WERI-Rb-1 (cell line): ENCODE measurements at regions not wholly inside any gene's neighbourhood (a gene's known extent, or its start where the extent isn't known, plus 50 kb on each side); places are given as distances from the start of the nearest gene placed in this dataset.

Experiments used
- DNase-seq: peaks from one replicate; pipeline ENCODE4 v3.0.0-alpha.2; 2020
- H3K27ac ChIP-seq: fragments of 250-450 bp; sonication (Bioruptor Pico); 2 replicates; pipeline ENCODE4 v1.5.1; 2020; ENCODE audit warnings: mild to moderate bottlenecking, moderate library complexity
- H3K27me3 ChIP-seq: fragments of 250-450 bp; sonication (Bioruptor Pico); 2 replicates; pipeline ENCODE4 v1.5.1; 2021; ENCODE audit warnings: mild to moderate bottlenecking, low read depth, moderate library complexity; ENCODE audit not compliant: insufficient read depth, severe bottlenecking
- H3K36me3 ChIP-seq: fragments of 250-450 bp; sonication (Bioruptor Pico); 2 replicates; pipeline ENCODE4 v1.5.1; 2020; ENCODE audit warnings: mild to moderate bottlenecking, moderate library complexity
- H3K4me3 ChIP-seq: 2 replicates; pipeline ENCODE4 v1.5.1; 2011; ENCODE audit warnings: low read depth, mild to moderate bottlenecking, control low read depth, low read length
- H3K9me3 ChIP-seq: fragments of 250-450 bp; sonication (Bioruptor Pico); 2 replicates; pipeline ENCODE4 v1.5.1; 2021; ENCODE audit warnings: mild to moderate bottlenecking, moderate library complexity; ENCODE audit not compliant: severe bottlenecking
- TF ChIP-seq, protein P1 (sequence below): IDR thresholded peaks from 2 replicates; pipeline ENCODE4 v1.5.1; 2011; ENCODE audit warnings: low read depth, mild to moderate bottlenecking, control low read depth, inconsistent platforms, low read length

DNA sequence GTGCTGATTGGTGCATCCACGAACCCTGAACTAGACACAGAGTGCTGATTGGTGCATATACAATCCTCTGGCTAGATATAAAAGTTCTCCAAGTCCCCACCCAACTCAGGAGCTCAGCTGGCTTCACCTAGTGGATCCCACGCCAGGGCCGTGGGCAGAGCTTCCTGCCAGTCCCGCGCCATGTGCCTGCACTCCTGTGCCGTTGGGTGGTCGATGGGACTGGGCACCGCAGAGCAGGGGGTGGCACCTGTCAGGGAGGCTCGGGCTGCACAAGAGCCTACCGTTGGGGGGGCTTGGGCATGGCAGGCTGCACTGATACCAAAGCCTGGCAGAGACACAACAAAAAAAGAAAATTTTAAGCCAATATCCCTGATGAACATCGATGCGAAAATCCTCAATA, 185.4 kb upstream of the ASCC3 start:
- H3K4me3 ChIP-seq: no peak overlapping the region
- H3K27me3 ChIP-seq: no peaks in the 10 kb centered on the region
- H3K36me3 ChIP-seq: no peaks in the 10 kb centered on the region
- H3K9me3 ChIP-seq: no peaks in the 10 kb centered on the region
- no peak overlapping the region for H3K27ac ChIP-seq
- TF ChIP-seq, protein P1, sequence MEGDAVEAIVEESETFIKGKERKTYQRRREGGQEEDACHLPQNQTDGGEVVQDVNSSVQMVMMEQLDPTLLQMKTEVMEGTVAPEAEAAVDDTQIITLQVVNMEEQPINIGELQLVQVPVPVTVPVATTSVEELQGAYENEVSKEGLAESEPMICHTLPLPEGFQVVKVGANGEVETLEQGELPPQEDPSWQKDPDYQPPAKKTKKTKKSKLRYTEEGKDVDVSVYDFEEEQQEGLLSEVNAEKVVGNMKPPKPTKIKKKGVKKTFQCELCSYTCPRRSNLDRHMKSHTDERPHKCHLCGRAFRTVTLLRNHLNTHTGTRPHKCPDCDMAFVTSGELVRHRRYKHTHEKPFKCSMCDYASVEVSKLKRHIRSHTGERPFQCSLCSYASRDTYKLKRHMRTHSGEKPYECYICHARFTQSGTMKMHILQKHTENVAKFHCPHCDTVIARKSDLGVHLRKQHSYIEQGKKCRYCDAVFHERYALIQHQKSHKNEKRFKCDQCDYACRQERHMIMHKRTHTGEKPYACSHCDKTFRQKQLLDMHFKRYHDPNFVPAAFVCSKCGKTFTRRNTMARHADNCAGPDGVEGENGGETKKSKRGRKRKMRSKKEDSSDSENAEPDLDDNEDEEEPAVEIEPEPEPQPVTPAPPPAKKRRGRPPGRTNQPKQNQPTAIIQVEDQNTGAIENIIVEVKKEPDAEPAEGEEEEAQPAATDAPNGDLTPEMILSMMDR: no peak
- no peak for DNase-seq

DNA sequence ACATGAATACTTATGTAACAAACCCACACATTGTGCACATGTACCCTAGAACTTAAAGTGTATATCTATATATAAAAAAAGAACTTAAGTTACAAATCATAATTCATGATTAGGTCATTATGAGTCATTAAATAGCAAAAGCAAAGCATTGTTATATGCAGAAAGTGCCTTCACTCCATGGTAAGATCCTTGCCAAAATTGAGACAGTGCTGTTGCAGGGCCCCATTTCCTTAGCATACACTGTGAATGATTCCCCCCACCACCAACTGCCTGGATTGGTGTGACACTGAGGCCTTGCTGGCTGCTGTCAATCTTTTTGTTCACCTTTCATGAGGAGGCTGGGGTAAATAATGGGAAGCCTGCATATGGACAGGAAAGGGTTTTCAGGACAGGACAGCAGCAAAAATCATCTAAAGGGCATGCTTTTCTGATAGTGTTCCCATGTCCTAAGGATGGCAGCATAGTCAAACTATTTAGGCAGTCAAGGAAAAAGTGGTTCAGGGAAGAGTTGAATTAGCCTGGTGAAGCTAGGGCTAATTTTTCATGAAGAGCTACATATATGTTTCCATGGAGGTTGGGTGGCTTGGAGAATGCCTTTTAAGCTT, 188.2 kb upstream of the ASCC3 start:
- DNase-seq: no peak
- Histone ChIP-seq H3K27ac (no peak overlapping the region), H3K4me3 (no peak overlapping the region), H3K36me3 (no peaks in the 10 kb centered on the region), H3K9me3 (no peaks in the 10 kb centered on the region), H3K27me3 (no peaks in the 10 kb centered on the region)
- TF ChIP-seq, protein P1: no peak

DNA sequence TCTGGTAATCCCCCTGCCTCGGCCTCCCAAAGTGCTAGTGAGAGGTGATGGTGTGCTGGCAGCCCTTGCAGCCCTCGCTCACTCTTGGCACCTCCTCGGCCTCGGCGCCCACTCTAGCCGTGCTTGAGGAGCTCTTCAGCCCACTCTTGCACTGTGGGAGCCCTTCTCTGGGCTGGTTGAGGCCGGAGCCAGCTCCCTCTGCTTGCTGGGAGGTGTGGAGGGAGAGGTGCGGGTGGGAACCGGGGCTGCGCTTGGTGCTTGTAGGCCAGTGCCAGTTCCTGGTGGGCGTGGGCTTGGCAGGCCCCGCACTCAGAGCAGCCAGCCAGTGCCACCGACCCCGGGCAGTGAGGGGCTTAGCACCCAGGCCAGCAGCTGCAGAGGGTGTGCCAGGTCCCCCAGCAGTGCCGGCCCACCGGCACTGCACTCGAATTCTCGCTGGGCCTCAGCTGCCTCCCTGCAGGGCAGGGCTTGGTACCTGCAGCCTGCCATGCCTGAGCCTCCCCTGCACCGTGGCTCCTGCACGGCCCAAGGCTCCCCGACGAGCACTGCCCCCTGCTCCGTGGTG, 189.0 kb upstream of the ASCC3 start:
- H3K9me3 ChIP-seq: no peaks in the 10 kb centered on the region
- no peaks in the 10 kb centered on the region for H3K27me3 ChIP-seq
- TF ChIP-seq, protein P1: no peak

DNA sequence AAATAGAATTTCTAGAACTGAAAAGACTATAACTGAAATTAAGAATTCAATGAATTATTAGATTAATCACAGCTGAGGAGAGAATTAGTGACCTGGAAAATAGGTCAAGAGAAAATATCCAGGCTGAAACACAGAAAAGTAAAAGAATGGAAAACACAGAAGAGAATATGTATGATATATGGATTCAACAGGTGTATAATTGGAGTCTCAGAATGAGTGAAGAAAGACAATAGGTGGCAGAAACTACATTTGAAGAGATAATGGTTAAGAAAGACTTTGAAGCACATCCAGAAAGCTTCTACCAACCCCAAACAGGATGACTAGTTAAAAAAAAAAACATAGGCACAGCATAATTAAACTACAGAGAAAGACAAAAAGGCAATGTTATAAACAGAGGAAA, 196.2 kb upstream of the ASCC3 start:
- Histone ChIP-seq H3K27ac (no peak overlapping the region), H3K27me3 (no peaks in the 10 kb centered on the region), H3K36me3 (no peaks in the 10 kb centered on the region), H3K9me3 (no peaks in the 10 kb centered on the region), H3K4me3 (no peak overlapping the region)
- DNase-seq: no peak
- TF ChIP-seq, protein P1: no peak

More for the DNA sequence above, 189.0 kb upstream of the ASCC3 start:
- Histone ChIP-seq H3K4me3 (no peak overlapping the region), H3K27ac (no peak overlapping the region), H3K36me3 (no peaks in the 10 kb centered on the region)
- no peak for DNase-seq

DNA sequence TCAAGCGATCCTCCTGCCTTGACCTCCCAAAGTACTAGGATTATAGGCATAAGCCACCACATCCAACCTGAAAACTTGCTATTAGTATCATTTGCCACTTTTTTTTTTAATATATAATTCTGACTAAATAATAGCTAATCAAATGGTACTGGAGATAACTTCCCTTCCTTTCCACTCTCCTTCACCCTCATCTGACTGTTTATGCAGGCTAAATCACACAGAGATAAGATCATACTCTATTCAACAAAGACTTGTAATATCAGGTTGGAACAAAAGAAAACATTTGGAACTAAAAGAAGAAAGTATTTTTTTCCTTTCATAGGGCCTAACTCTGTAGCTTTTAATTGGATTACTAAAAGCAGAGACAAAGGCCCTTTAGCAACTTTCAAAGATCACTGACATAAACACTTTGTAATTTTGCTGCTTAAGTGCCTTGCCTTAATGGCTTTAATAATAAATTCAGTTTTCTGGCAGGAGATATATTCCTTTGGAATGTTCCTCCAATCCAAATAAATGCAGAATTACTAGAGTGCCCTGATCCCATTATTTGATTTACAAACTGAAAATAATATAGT, 198.7 kb upstream of the ASCC3 start:
- DNase-seq: no peak
- TF ChIP-seq, protein P1: no peak
- Histone ChIP-seq H3K27me3 (no peaks in the 10 kb centered on the region), H3K27ac (no peak overlapping the region), H3K4me3 (no peak overlapping the region), H3K9me3 (no peaks in the 10 kb centered on the region), H3K36me3 (no peaks in the 10 kb centered on the region)

DNA sequence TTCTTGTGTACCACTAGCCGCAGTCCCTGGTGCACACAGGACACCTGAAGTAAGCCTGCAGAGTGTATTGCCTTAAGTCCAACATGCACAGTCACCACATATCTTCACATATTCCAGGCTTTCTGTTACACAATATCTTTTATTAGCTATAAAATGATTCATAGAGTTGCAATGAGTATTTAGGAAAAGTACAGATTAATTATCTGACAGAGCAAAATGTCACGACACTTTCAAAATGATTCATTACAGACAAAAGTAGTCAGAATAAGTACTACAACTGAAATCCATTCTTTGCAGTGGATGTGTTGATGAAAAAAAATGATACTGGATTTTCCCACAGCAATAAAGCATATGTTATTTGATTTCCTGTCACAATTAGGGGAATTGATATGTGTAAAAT, 199.5 kb upstream of the ASCC3 start:
- no peak overlapping the region for H3K27ac ChIP-seq
- TF ChIP-seq, protein P1: no peak
- no peaks in the 10 kb centered on the region for H3K36me3 ChIP-seq
- no peak overlapping the region for H3K4me3 ChIP-seq
- no peaks in the 10 kb centered on the region for H3K27me3 ChIP-seq
- no peak for DNase-seq
- H3K9me3 ChIP-seq: no peaks in the 10 kb centered on the region
